WTC11 (cell line): ENCODE measurements at regions not wholly inside any gene's neighbourhood (a gene's known extent, or its start where the extent isn't known, plus 50 kb on each side); places are given as distances from the start of the nearest gene placed in this dataset.

Experiments used
- ATAC-seq: fragments of 200-7000 bp; cut with Tn5 transposase; 2 replicates; pipeline ENCODE4 v1.10.0; 2021; ENCODE audit warnings: mild to moderate bottlenecking, moderate library complexity
- CTCF ChIA-PET: fragments of 300-600 bp; sonication (Branson Sonifier 250); formaldehyde crosslinking; loops from one replicate; lab custom pipeline; 2021; ENCODE audit warnings: antibody characterized with exemption; lab: Charles Lee
- POLR2A ChIA-PET: fragments of 350-600 bp; sonication (Branson Sonifier 250); formaldehyde crosslinking; loops from one replicate; lab custom pipeline; 2021; ENCODE audit warnings: antibody characterized with exemption; lab: Charles Lee
- DNase-seq: peaks from one replicate; pipeline ENCODE4 v3.0.0; 2021; ENCODE audit warnings: low spot score
- H3K27ac Mint-ChIP-seq: 2 replicates; pipeline ENCODE4 v1.8.0; 2021; ENCODE audit warnings: mixed read lengths
- H3K27me3 Mint-ChIP-seq: 2 replicates; pipeline ENCODE4 v1.8.0; 2021; ENCODE audit warnings: low read depth, mild to moderate bottlenecking, moderate library complexity, mixed read lengths
- H3K36me3 Mint-ChIP-seq: 2 replicates; pipeline ENCODE4 v1.8.0; 2021; ENCODE audit warnings: mixed read lengths
- H3K4me1 Mint-ChIP-seq: 2 replicates; pipeline ENCODE4 v1.8.0; 2022; ENCODE audit warnings: mixed read lengths
- H3K4me3 Mint-ChIP-seq: 2 replicates; pipeline ENCODE4 v1.8.0; 2021; ENCODE audit warnings: mild to moderate bottlenecking, moderate library complexity, mixed read lengths
- H3K9me3 Mint-ChIP-seq: 2 replicates; pipeline ENCODE4 v1.8.0; 2021; ENCODE audit warnings: mixed read lengths
- ARID4B ChIP-seq: sonication (generic); formaldehyde crosslinking; IDR thresholded peaks from 2 replicates; pipeline ENCODE4 v1.8.0; 2023; ENCODE audit warnings: missing genetic modification reagents, mild to moderate bottlenecking, borderline replicate concordance
- CREM ChIP-seq: sonication (generic); formaldehyde crosslinking; IDR thresholded peaks from 2 replicates; pipeline ENCODE4 v1.8.1; 2022; ENCODE audit warnings: mild to moderate bottlenecking, missing genetic modification reagents, moderate library complexity
- ESRRA ChIP-seq: sonication (generic); formaldehyde crosslinking; IDR thresholded peaks from 2 replicates; pipeline ENCODE4 v1.8.1; 2022; ENCODE audit warnings: mild to moderate bottlenecking, missing genetic modification reagents, borderline replicate concordance
- FOXJ3 ChIP-seq: sonication (generic); formaldehyde crosslinking; IDR thresholded peaks from 2 replicates; pipeline ENCODE4 v1.9.0; 2021; ENCODE audit warnings: missing genetic modification reagents, mild to moderate bottlenecking, borderline replicate concordance
- GTF2I ChIP-seq: fragments of 250-450 bp; sonication (Bioruptor Pico); conservative IDR thresholded peaks from 2 replicates; pipeline ENCODE4 v1.4.0; 2021; ENCODE audit warnings: mild to moderate bottlenecking
- HMGXB4 ChIP-seq: sonication (generic); formaldehyde crosslinking; IDR thresholded peaks from 2 replicates; pipeline ENCODE4 v1.8.1; 2023; ENCODE audit warnings: mild to moderate bottlenecking, moderate library complexity, missing genetic modification reagents
- JUN ChIP-seq: sonication (generic); formaldehyde crosslinking; IDR thresholded peaks from 2 replicates; pipeline ENCODE4 v1.8.0; 2023; ENCODE audit warnings: mild to moderate bottlenecking, missing genetic modification reagents
- KAT7 ChIP-seq: sonication (generic); formaldehyde crosslinking; IDR thresholded peaks from 2 replicates; pipeline ENCODE4 v1.8.1; 2023; ENCODE audit warnings: missing genetic modification reagents, mild to moderate bottlenecking, borderline replicate concordance
- NFATC4 ChIP-seq: fragments of 250-450 bp; sonication (Bioruptor Pico); IDR thresholded peaks from 2 replicates; pipeline ENCODE4 v1.9.0; 2021; ENCODE audit warnings: mild to moderate bottlenecking
- NR1H2 ChIP-seq: sonication (generic); formaldehyde crosslinking; IDR thresholded peaks from 2 replicates; pipeline ENCODE4 v1.9.0; 2021; ENCODE audit warnings: mild to moderate bottlenecking, moderate library complexity, missing genetic modification reagents
- RORB ChIP-seq: fragments of 250-450 bp; sonication (Bioruptor Pico); IDR thresholded peaks from 2 replicates; pipeline ENCODE4 v1.9.0; 2021; ENCODE audit warnings: mild to moderate bottlenecking
- USF1 ChIP-seq: sonication (generic); formaldehyde crosslinking; IDR thresholded peaks from 2 replicates; pipeline ENCODE4 v1.8.0; 2022; ENCODE audit warnings: mild to moderate bottlenecking, missing genetic modification reagents
- ZNF396 ChIP-seq: fragments of 250-450 bp; sonication (Bioruptor Pico); IDR thresholded peaks from 2 replicates; pipeline ENCODE4 v1.8.0; 2021; ENCODE audit warnings: mild to moderate bottlenecking, moderate library complexity, borderline replicate concordance
- ZNF425 ChIP-seq: fragments of 250-450 bp; sonication (Bioruptor Pico); conservative IDR thresholded peaks from 2 replicates; pipeline ENCODE4 v1.9.0; 2021; ENCODE audit warnings: mild to moderate bottlenecking
- TF ChIP-seq, protein P1 (sequence below): fragments of 250-450 bp; sonication (Bioruptor Pico); IDR thresholded peaks from 2 replicates; pipeline ENCODE4 v1.8.0; 2021; ENCODE audit warnings: mild to moderate bottlenecking

DNA sequence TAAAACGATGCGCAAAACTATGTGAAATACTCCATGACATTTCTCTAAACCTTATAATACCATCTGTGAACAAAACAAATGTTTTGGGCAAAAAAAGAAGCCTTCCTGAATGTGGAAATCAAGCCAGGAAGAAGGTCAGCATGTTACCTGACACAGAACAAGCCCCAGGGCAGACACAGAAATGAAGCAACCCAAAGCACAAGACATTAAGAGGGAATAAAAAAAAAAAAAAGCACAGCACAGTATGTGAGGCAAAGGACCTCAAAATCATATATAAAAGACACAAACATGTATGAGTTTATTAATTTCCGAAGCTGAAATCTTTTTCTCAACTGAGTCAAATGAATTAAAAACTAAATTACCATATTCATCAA lies 161.8 kb downstream of the SKIDA1 start:
- no peak for ATAC-seq
- peak overlapping the region; percentile 32 for H3K4me3 Mint-ChIP-seq
- ChIA-PET CTCF (interaction anchor here (1.7 kb wide), 1 partner anchor 85 kb away, joined by 6 read pairs; no protein-coding TSS in a partner anchor), POLR2A (no interaction called here)
- TF ChIP-seq FOXJ3 (CRISPR knock-in tag) (no peak), ESRRA (CRISPR knock-in tag) (no peak), HMGXB4 (CRISPR knock-in tag) (no peak), NFATC4 (no peak), KAT7 (no peak), ARID4B (CRISPR knock-in tag) (no peak), RORB (no peak), JUN (CRISPR knock-in tag) (no peak)
- H3K36me3 Mint-ChIP-seq, result no peaks in the 10 kb centered on the region
- no peak for DNase-seq
- H3K27me3 Mint-ChIP-seq, result no peaks in the 10 kb centered on the region
- peak overlapping the region; percentile 99 for H3K27ac Mint-ChIP-seq
- H3K4me1 Mint-ChIP-seq, result peaks cover 38% of the 10 kb centered on the region
- peaks cover 6% of the 10 kb centered on the region; the same call in 1 of the 2 replicates for H3K9me3 Mint-ChIP-seq

DNA sequence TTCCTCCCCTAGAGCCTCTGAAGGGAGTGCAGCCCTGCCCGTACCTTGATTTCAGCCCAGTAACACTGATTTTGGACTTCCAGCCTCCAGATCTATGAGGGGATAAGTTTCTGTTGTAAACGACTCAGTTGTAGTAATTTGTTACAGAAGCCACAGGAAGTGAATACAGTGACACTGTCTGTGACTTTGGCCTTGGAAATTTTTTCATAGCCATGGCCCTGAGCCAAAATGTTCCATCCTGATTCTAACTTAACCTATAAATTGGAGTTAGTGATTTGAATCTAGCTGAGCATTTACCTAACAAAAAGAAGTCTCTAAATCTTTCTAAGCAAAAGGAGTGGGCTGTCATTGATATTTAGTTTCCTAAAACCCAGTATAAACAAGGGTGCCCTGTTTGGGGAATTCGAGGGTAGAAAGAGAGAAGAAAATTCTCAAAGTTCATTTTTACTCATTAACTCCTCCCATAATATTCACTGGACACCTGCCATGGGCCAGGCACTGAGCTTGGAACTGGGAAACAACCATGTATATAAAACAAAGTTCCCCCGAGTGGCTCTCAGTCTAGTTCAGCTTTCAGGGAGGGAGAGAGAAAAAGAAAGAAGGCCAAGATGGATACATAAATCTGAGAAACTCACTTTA lies 162.3 kb downstream of the SKIDA1 start:
- ChIA-PET CTCF (no interaction called here), POLR2A (interaction anchor here (0.5 kb wide), 1 partner anchor 31 kb away, joined by 4 read pairs; no protein-coding TSS in a partner anchor)
- Mint-ChIP-seq H3K27me3 (no peaks in the 10 kb centered on the region), H3K4me3 (peak overlapping the region; percentile 32), H3K4me1 (peaks cover 35% of the 10 kb centered on the region), H3K36me3 (no peaks in the 10 kb centered on the region), H3K27ac (peak overlapping the region; percentile 99), H3K9me3 (0 out of 2 replicates have a peak, but pooled peaks cover 3% of the 10 kb centered on the region)
- DNase-seq (no peak), ATAC-seq (no peak)
- TF ChIP-seq FOXJ3 (CRISPR knock-in tag), result no peak
- no peak for TF ChIP-seq ZNF425 (CRISPR knock-in tag)
- TF ChIP-seq, all 79 proteins: peak for 0

DNA sequence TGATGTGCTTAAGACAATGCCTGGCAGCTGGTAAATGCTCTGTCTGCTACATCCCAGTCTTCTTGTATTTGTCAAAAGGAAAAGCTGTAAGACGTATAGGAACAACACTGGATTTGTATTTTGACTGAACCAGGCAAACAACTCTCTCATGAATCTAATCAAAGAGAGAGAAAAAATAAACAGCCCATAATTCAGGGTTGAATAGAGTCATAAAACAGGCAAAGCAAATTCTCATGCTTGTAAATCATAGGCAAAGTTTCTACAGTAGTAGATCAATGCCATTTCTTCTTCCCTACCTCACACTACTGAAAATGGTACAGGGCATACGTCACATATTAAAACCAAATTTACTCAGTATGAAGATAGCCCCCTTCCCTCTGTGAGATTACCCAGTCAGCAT lies 166.3 kb downstream of the SKIDA1 start:
- no peak for ATAC-seq
- ChIA-PET POLR2A (no interaction called here), CTCF (no interaction called here)
- H3K9me3 Mint-ChIP-seq, result no peaks in the 10 kb centered on the region
- H3K27me3 Mint-ChIP-seq, result no peaks in the 10 kb centered on the region; the same call in 1 of the 2 replicates
- no peaks in the 10 kb centered on the region for H3K36me3 Mint-ChIP-seq
- TF ChIP-seq GTF2I (no peak), CREM (CRISPR knock-in tag) (no peak), KAT7 (no peak), ZNF396 (CRISPR knock-in tag) (no peak), USF1 (CRISPR knock-in tag) (no peak), NR1H2 (CRISPR knock-in tag) (no peak)
- TF ChIP-seq, protein P1, sequence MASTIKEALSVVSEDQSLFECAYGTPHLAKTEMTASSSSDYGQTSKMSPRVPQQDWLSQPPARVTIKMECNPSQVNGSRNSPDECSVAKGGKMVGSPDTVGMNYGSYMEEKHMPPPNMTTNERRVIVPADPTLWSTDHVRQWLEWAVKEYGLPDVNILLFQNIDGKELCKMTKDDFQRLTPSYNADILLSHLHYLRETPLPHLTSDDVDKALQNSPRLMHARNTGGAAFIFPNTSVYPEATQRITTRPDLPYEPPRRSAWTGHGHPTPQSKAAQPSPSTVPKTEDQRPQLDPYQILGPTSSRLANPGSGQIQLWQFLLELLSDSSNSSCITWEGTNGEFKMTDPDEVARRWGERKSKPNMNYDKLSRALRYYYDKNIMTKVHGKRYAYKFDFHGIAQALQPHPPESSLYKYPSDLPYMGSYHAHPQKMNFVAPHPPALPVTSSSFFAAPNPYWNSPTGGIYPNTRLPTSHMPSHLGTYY, result no peak
- no peak for DNase-seq
- H3K4me1 Mint-ChIP-seq, result peaks cover 25% of the 10 kb centered on the region
- no peak overlapping the region for H3K4me3 Mint-ChIP-seq
- H3K27ac Mint-ChIP-seq, result no peak overlapping the region
